Type B pancreatic cell (in vitro differentiated cells): ENCODE measurements at regions not wholly inside any gene's neighbourhood (a gene's known extent, or its start where the extent isn't known, plus 50 kb on each side); places are given as distances from the start of the nearest gene placed in this dataset.
"Not testable (repeated sequence)": the region's sequence is repeated elsewhere in the genome, so short reads cannot be mapped to it uniquely, and the experiment has no call there.

Source experiments
- DNase-seq: peaks from one replicate; pipeline ENCODE4 v3.0.0; 2021; ENCODE audit warnings: mixed read lengths; ENCODE audit not compliant: unreplicated experiment; ENCODE audit errors: extremely low spot score
- H3K27ac Mint-ChIP-seq: 2 replicates; pipeline ENCODE4 v1.8.0; 2021; ENCODE audit warnings: mild to moderate bottlenecking, mixed read lengths
- H3K27me3 Mint-ChIP-seq: 2 replicates; pipeline ENCODE4 v1.8.0; 2021; ENCODE audit warnings: mixed read lengths
- H3K36me3 Mint-ChIP-seq: 2 replicates; pipeline ENCODE4 v1.8.0; 2021; ENCODE audit warnings: mixed read lengths
- H3K4me1 Mint-ChIP-seq: one replicate; pipeline ENCODE4 v1.8.0; 2021; ENCODE audit warnings: mixed read lengths; ENCODE audit not compliant: unreplicated experiment
- H3K4me3 Mint-ChIP-seq: 2 replicates; pipeline ENCODE4 v1.8.0; 2021; ENCODE audit warnings: mild to moderate bottlenecking, mixed read lengths
- H3K9me3 Mint-ChIP-seq: 2 replicates; pipeline ENCODE4 v1.8.0; 2021; ENCODE audit warnings: mixed read lengths
- CTCF ChIP-seq: fragments of 200-600 bp; sonication (generic); conservative IDR thresholded peaks from 2 replicates; pipeline ENCODE4 v1.5.0; 2021; ENCODE audit warnings: antibody characterized with exemption, mild to moderate bottlenecking

DNA sequence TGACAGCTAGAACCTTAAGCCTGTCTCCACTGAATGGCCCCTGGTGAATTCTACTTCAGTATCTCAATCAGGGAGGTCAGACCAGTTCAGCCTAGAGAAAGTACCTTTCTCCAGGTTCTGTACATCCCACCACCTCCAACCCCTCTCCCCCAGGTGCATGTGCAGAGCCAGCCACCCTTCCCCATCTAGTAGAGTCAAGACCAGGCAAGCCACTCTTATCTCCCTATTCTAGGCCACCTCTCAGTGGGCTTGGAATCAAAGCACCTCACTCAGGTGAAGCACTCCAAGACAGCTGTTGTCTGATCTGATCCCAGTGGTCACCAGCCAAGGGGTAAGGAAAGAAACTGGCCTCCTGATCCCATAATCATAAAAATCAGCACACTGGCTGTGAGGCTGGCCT lies 340.9 kb downstream of the BCL11B start:
- Mint-ChIP-seq H3K27me3 (peaks cover 9% of the 10 kb centered on the region), H3K36me3 (no peaks in the 10 kb centered on the region), H3K27ac (no peak overlapping the region), H3K4me1 (no peaks in the 10 kb centered on the region), H3K4me3 (no peak overlapping the region), H3K9me3 (no peaks in the 10 kb centered on the region)
- TF ChIP-seq CTCF, result no peak
- no peak for DNase-seq

DNA sequence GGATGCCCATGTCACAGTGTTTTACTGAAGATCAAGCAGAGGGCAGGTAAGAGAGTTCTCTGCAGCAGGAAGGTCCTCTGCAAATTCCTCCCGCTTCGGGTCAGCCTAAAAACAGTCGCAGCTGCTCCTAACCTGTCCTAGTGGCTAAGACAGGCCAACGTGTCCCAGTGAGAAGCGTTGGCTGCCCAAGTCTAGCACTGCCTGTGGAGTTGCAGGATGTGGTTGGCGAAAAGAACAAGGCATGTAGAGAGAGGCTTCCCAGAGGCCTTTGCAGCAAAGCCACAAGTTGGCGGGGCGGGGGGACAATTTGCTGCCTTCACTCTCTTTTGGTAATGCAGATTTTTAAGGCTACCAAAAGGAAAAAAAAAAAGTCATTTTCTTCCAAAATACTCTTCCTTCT lies 340.1 kb downstream of the BCL11B start:
- Mint-ChIP-seq H3K9me3 (no peaks in the 10 kb centered on the region), H3K36me3 (no peaks in the 10 kb centered on the region), H3K4me3 (no peak overlapping the region), H3K27ac (no peak overlapping the region), H3K27me3 (peaks cover 9% of the 10 kb centered on the region), H3K4me1 (no peaks in the 10 kb centered on the region)
- no peak for DNase-seq
- TF ChIP-seq CTCF, result no peak

DNA sequence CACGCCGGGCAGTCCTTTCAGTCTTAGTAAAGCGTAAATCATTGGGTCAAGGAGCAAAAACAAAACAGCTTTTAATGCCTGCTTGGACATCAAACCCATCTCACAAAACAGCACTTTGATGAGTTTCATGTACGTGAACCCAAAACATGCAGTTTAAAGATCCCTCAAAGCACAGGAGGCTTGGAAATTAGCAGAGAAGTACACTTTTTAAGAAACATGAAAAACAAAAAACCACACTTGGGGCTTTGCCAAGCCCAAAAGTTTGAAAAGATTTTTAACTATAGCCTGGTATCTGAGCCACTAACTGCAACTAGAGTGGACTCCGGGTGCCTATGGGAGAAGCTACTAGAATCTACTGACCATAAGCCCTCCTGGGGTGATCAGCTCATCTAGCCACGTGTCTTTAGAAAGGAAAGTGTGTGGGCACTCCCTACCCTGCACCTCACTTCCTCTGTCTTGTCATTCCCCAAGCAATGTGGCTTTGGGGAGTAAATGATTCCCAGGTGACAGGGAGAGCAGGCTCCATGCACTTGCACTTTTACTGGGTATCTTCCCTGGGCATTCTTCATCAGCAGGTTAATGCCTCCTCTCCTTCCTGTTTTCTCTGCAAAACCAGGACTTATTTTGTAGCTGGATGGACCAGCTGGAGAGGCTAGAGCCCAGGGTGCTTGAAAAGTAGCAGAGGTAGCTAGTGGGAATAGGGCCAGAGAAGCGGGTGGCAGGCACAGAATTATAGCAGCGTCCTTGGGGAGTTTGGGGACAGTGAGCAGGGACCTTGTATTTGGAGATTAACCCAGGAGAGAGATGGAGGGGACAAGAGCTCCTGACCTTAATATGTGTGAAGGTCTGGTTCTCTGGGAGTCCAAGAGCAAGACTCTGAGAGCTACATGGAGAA lies 339.3 kb downstream of the BCL11B start:
- Mint-ChIP-seq H3K9me3 (no peaks in the 10 kb centered on the region), H3K36me3 (no peaks in the 10 kb centered on the region), H3K4me3 (no peak overlapping the region), H3K27ac (no peak overlapping the region), H3K27me3 (peaks cover 9% of the 10 kb centered on the region), H3K4me1 (no peaks in the 10 kb centered on the region)
- no peak for DNase-seq
- no peak for TF ChIP-seq CTCF

DNA sequence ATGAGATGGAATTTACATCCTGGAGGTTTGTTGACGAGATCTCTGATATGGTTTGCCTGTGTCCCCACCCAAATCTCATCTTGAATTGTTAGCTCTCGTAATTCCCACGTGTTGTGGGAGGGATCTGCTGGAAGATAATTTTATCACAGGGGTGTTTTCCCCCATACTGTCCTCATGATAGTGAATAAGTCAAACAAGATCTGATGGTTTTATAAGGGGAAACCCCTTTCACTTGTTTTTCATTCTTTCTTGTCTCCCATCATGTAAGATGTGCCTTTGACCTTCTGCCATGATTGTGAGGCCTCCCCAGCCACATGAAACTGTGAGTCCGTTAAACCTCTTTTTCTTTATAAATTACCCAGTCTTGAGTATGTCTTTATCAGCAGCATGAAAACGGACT lies 337.4 kb downstream of the BCL11B start:
- H3K27me3 Mint-ChIP-seq, H3K36me3 Mint-ChIP-seq, H3K4me3 Mint-ChIP-seq: not testable (repeated sequence)

DNA sequence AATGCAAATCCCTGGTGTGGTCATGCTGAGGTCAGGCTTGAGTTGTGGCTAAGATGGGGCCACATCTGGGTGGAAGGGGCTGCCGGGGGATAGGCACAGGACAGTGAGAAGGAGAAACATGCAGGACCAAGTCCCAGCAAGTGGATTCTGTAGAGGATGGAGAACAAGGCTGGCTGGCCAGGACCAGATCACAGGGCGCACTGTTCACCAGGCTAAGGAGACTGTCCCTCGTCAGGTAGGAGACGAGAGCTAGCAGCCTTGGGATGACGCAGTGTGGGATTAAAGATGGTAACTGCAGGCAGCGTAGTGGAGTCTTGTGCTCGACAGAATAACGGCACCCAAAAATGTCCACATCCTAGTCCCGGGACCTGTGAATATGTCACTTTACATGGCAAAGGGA lies 336.1 kb downstream of the BCL11B start:
- no peak overlapping the region for H3K27ac Mint-ChIP-seq
- H3K36me3 Mint-ChIP-seq, result no peaks in the 10 kb centered on the region
- no peaks in the 10 kb centered on the region for H3K9me3 Mint-ChIP-seq
- no peak for TF ChIP-seq CTCF
- H3K27me3 Mint-ChIP-seq, result peaks cover 4% of the 10 kb centered on the region
- H3K4me3 Mint-ChIP-seq, result no peak overlapping the region
- no peaks in the 10 kb centered on the region for H3K4me1 Mint-ChIP-seq
- DNase-seq, result no peak

More for the DNA sequence above, 337.4 kb downstream of the BCL11B start:
- DNase-seq, H3K27ac Mint-ChIP-seq, H3K9me3 Mint-ChIP-seq, H3K4me1 Mint-ChIP-seq: not testable (repeated sequence)

- no peak overlapping the region for H3K27ac Mint-ChIP-seq
- H3K4me3 Mint-ChIP-seq, result no peak overlapping the region
- no peak for TF ChIP-seq CTCF
- DNase-seq, result no peak
- H3K4me1 Mint-ChIP-seq, result no peaks in the 10 kb centered on the region
- H3K27me3 Mint-ChIP-seq, result peaks cover 7% of the 10 kb centered on the region
- H3K36me3 Mint-ChIP-seq, result no peaks in the 10 kb centered on the region
- H3K9me3 Mint-ChIP-seq, result no peaks in the 10 kb centered on the region
Measured at GRCh38 chr14:98937021-98937420, 335.0 kb downstream of the BCL11B start.
